Mesenchymal stem cell (in vitro differentiated cells and primary cell): ENCODE measurements at regions not wholly inside any gene's neighbourhood (a gene's known extent, or its start where the extent isn't known, plus 50 kb on each side); places are given as distances from the start of the nearest gene placed in this dataset.

Source experiments
- DNase-seq: peaks from one replicate; pipeline ENCODE4 v3.0.0-alpha.2; 2013
- H2AFZ ChIP-seq: one replicate; pipeline ENCODE4 v1.6.1; 2013; ENCODE audit warnings: low read depth, mild to moderate bottlenecking, control low read depth, inconsistent platforms, low read length, moderate library complexity
- H2AK5ac ChIP-seq: 2 replicates; pipeline ENCODE4 v1.6.1; 2013; ENCODE audit warnings: low read length, moderate library complexity, mild to moderate bottlenecking, inconsistent platforms; ENCODE audit not compliant: severe bottlenecking
- H2BK120ac ChIP-seq: one replicate; pipeline ENCODE4 v1.6.1; 2013; ENCODE audit warnings: low read depth, mild to moderate bottlenecking, inconsistent platforms, low read length, moderate library complexity
- H2BK12ac ChIP-seq, 2 experiments: one replicate each; pipeline ENCODE4 v1.6.1; 2013; ENCODE audit warnings: inconsistent platforms in 2 of 2, low read length in 2 of 2, mild to moderate bottlenecking in 2 of 2, moderate library complexity in 2 of 2, control low read depth in 1 of 2
- H2BK15ac ChIP-seq: one replicate; pipeline ENCODE4 v1.6.1; 2013; ENCODE audit warnings: mild to moderate bottlenecking, low read depth, inconsistent platforms; ENCODE audit not compliant: poor library complexity, severe bottlenecking
- H2BK5ac ChIP-seq: 2 replicates; pipeline ENCODE4 v1.6.1; 2013; ENCODE audit warnings: low read depth, mild to moderate bottlenecking, low read length, control low read depth, inconsistent platforms; ENCODE audit not compliant: poor library complexity, severe bottlenecking
- H3K14ac ChIP-seq, 2 experiments: one replicate each; pipeline ENCODE4 v1.6.1; 2013; ENCODE audit warnings: inconsistent platforms in 2 of 2, low read length in 2 of 2, control low read depth in 1 of 2, mild to moderate bottlenecking in 1 of 2, moderate library complexity in 1 of 2
- H3K18ac ChIP-seq, 2 experiments: one replicate each; pipeline ENCODE4 v1.6.1; 2013; ENCODE audit warnings: inconsistent platforms in 2 of 2, low read length in 2 of 2, control low read depth in 1 of 2, low read depth in 1 of 2, mild to moderate bottlenecking in 1 of 2
- H3K23ac ChIP-seq, 2 experiments: one replicate each; pipeline ENCODE4 v1.6.1; 2013; ENCODE audit warnings: inconsistent platforms in 2 of 2, low read length in 2 of 2, mild to moderate bottlenecking in 2 of 2, moderate library complexity in 2 of 2, control low read depth in 1 of 2
- H3K27ac ChIP-seq: 2 replicates; pipeline ENCODE4 v1.5.1; 2013; ENCODE audit warnings: mild to moderate bottlenecking, moderate library complexity, low read length, control low read depth, inconsistent platforms; ENCODE audit not compliant: poor library complexity, severe bottlenecking
- H3K27me3 ChIP-seq, 2 experiments: 2 replicates each; pipeline versions ENCODE4 v1.6.1 to v1.7.0; 2013; ENCODE audit warnings: low read length in 2 of 2, mild to moderate bottlenecking in 2 of 2, moderate library complexity in 2 of 2, control low read depth in 1 of 2, inconsistent platforms in 1 of 2; ENCODE audit not compliant: control insufficient read depth in 1 of 2, insufficient read depth in 1 of 2
- H3K36me3 ChIP-seq, 2 experiments: 2 replicates each; pipeline versions ENCODE4 v1.6.1 to v1.7.0; 2013; ENCODE audit warnings: low read length in 2 of 2, control low read depth in 1 of 2, inconsistent platforms in 1 of 2, low read depth in 1 of 2, mild to moderate bottlenecking in 1 of 2; ENCODE audit not compliant: insufficient read depth in 2 of 2, control insufficient read depth in 1 of 2
- H3K4ac ChIP-seq, 2 experiments: one replicate each; pipeline ENCODE4 v1.6.1; 2013; ENCODE audit warnings: inconsistent platforms in 2 of 2, low read length in 2 of 2, mild to moderate bottlenecking in 2 of 2, moderate library complexity in 2 of 2, control low read depth in 1 of 2, low read depth in 1 of 2
- H3K4me1 ChIP-seq: 2 replicates; pipeline ENCODE4 v1.6.1; 2013; ENCODE audit warnings: low read depth, low read length, control low read depth; ENCODE audit not compliant: control insufficient read depth, insufficient read depth
- H3K4me2 ChIP-seq: 2 replicates; pipeline ENCODE4 v1.6.1; 2013; ENCODE audit warnings: low read length, mild to moderate bottlenecking, inconsistent platforms; ENCODE audit not compliant: poor library complexity, severe bottlenecking
- H3K4me3 ChIP-seq, 2 experiments: 2 replicates each; pipeline versions ENCODE4 v1.5.1 to v1.7.0; 2013; ENCODE audit warnings: low read length in 2 of 2, mild to moderate bottlenecking in 2 of 2, control low read depth in 1 of 2, low read depth in 1 of 2; ENCODE audit not compliant: insufficient read depth in 1 of 2
- H3K79me1 ChIP-seq: replicated peaks from 2 replicates; pipeline ENCODE4 v1.6.1; 2013; ENCODE audit warnings: mild to moderate bottlenecking, control low read depth, low read length, inconsistent platforms; ENCODE audit not compliant: poor library complexity, severe bottlenecking
- H3K9ac ChIP-seq: 2 replicates; pipeline ENCODE4 v1.7.0; 2013; ENCODE audit warnings: mild to moderate bottlenecking, low read length, moderate library complexity
- H3K9me3 ChIP-seq: 2 replicates; pipeline ENCODE4 v1.7.0; 2013; ENCODE audit warnings: mild to moderate bottlenecking, low read length; ENCODE audit not compliant: control insufficient read depth
- H4K8ac ChIP-seq: one replicate; pipeline ENCODE4 v1.6.1; 2013; ENCODE audit warnings: inconsistent platforms, mild to moderate bottlenecking, low read length, moderate library complexity
- H4K91ac ChIP-seq: one replicate; pipeline ENCODE4 v1.6.1; 2013; ENCODE audit warnings: mild to moderate bottlenecking, low read length, inconsistent platforms
- WGBS: methylation state at CpG from one replicate; pipeline ENCODE4 v1.1.7; 2013; ENCODE audit warnings: mixed read lengths; 5-methylcytosine and 5-hydroxymethylcytosine counted together

DNA sequence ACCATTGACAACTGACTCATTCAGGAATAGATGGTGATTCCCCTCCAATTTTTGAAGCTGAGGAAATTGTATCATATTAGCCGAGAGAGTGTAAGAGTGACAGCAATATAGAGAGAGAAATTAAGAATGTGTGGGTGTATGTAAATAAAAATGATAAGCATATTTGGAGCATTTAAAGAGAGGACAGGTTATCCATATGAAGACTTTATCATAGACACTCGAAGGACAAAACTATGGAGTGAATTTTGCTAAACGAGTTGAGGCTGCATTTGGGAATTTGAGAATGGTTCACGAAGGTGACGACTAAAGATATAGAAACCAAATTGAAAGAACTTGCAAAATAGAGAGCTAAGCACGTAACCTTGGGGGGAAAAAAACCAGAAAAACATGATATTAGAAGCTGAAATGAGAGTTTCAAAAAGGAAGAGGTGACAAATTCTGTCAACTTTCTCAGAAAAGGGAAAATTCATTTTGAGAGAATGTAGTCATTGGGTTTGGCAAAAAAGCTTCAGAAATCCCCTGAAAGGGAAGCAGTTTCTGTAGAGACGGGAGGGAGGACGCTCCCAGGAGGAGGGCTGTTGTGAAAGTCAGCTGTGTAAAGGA is 129.7 kb downstream of the KCNJ2 start:
- H3K4me2 ChIP-seq, result no peak overlapping the region
- no peak for DNase-seq
- H3K9me3 ChIP-seq, result no peaks in the 10 kb centered on the region
- H3K27me3 ChIP-seq, result no peaks in the 10 kb centered on the region
- H2BK5ac ChIP-seq, result no peak overlapping the region
- H3K4ac ChIP-seq, result no peak overlapping the region
- H2AFZ ChIP-seq, result no peak overlapping the region
- no peak overlapping the region for H3K27ac ChIP-seq
- H3K79me1 ChIP-seq, result no peaks in the 10 kb centered on the region
- H2AK5ac ChIP-seq, result no peak overlapping the region
- no peaks in the 10 kb centered on the region for H3K4me1 ChIP-seq
- H3K36me3 ChIP-seq, result no peaks in the 10 kb centered on the region
- H3K4me3 ChIP-seq, result no peak overlapping the region
- no peak overlapping the region for H3K23ac ChIP-seq
- H4K91ac ChIP-seq, result no peak overlapping the region
- H3K9ac ChIP-seq, result no peak overlapping the region
- no peak overlapping the region for H2BK12ac ChIP-seq
- 93% methylated on average over 8 of the region's 8 CpGs for WGBS
- H4K8ac ChIP-seq, result no peak overlapping the region
- no peak overlapping the region for H3K14ac ChIP-seq
- H2BK15ac ChIP-seq, result no peak overlapping the region
- H2BK120ac ChIP-seq, result no peak overlapping the region
- no peak overlapping the region for H3K18ac ChIP-seq

DNA sequence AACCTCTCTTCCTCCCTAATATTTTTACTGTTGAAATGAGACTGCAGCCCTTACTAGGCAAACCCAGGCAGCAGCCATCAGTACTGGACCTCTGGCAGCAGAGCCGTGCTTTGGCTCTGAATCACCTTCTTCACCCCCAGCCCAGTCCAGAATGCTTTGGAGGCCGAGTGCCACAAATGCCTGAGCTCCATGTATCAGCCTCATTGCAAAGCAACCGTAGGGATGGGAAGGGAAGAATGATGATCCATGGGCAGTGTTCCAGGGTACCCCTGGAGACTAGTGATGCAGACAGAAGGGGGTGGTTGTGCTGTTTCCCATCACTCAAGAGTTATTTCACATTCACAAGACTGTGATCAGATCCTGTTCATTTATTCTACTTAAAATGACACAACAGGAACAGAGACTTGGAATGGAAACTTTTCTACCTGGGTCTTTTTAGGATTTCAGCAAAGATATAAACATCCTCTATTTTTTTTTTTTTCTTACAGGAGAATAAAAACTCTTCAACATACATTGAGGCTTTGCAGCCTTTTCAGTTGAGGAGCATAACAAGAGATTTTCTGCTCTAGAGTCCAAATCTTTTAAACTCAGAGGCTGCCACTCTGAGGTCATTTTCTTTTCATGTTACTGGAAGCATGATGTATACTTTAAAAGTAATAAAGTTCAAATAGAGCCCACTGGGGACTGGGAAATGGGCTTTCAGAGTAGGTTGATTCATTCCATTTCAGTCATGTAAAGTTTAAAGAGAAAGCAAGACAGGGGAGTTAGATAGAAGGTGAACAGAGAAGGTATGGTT is 138.3 kb downstream of the KCNJ2 start:
- Histone ChIP-seq H2BK120ac (no peak overlapping the region), H3K4me3 (no peak overlapping the region), H2BK12ac (peak overlapping the region in 1 of 2 experiments; percentile 29), H3K14ac (no peak overlapping the region), H2BK15ac (no peak overlapping the region), H3K9me3 (no peaks in the 10 kb centered on the region), H3K27me3 (no peaks in the 10 kb centered on the region), H3K27ac (no peak overlapping the region), H4K91ac (no peak overlapping the region), H4K8ac (no peak overlapping the region), H3K79me1 (no peaks in the 10 kb centered on the region), H2AK5ac (no peak overlapping the region), H3K4me2 (no peak overlapping the region), H3K4me1 (no peaks in the 10 kb centered on the region), H3K9ac (no peak overlapping the region), H2AFZ (no peak overlapping the region), H3K23ac (no peak overlapping the region), H3K4ac (no peak overlapping the region), H3K18ac (no peak overlapping the region), H2BK5ac (no peak overlapping the region), H3K36me3 (no peaks in the 10 kb centered on the region)
- 71% methylated on average over 3 of the region's 3 CpGs for WGBS
- no peak for DNase-seq

DNA sequence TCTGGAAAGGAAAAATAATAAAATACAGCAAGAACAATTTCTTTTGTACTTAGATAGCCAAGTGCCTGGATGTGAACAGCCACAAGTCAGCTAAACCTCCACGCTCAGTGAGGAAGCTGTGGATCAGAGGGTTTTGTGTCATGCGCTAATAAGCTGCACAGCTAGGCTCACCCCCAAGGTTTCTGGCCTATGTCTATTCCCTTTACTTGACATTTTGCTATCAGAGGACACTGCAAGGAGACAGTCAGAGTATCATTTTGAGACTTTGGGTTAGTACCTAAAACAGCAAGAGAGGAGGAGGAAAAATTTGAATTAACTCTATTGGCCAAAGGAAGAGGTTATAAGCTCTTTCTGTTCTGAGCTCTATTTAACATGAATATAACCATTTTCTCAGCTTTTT is 139.3 kb downstream of the KCNJ2 start:
- Histone ChIP-seq H4K91ac (no peak overlapping the region), H2BK5ac (no peak overlapping the region), H3K23ac (no peak overlapping the region), H3K4me1 (no peaks in the 10 kb centered on the region), H3K36me3 (no peaks in the 10 kb centered on the region), H2BK12ac (peak overlapping the region in 1 of 2 experiments; percentile 42), H3K27ac (no peak overlapping the region), H3K4ac (no peak overlapping the region), H3K9me3 (no peaks in the 10 kb centered on the region), H2AK5ac (no peak overlapping the region), H3K9ac (no peak overlapping the region), H3K14ac (no peak overlapping the region), H3K27me3 (no peaks in the 10 kb centered on the region), H4K8ac (no peak overlapping the region), H3K4me3 (no peak overlapping the region), H3K18ac (no peak overlapping the region), H3K4me2 (no peak overlapping the region), H2AFZ (no peak overlapping the region), H2BK120ac (no peak overlapping the region), H2BK15ac (no peak overlapping the region), H3K79me1 (no peaks in the 10 kb centered on the region)
- no peak for DNase-seq
- 100% methylated on average over 1 of the region's 2 CpGs for WGBS

DNA sequence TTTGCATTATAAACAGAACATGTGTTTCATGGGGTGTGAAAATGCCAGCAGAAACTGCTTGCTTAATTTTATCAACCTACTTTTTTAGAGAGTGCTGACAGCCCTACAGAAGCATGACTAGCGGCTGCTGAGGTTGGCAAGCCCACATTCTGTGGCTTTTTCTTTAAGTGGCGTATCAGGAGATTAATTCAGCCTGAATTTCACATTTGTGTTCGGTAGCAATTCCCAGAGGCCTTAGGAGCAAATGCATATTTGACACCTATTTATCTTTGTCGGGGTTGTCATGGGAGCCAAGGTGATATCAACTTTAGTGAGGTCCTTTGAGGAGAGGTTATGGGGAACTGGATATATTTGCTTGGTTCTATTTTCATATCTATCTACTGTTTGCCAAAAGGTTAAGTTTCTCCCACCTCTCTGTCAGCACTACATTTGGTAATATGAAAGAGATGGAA is 140.9 kb downstream of the KCNJ2 start:
- no peak overlapping the region for H4K91ac ChIP-seq
- no peak overlapping the region for H2BK15ac ChIP-seq
- no peak for DNase-seq
- no peak overlapping the region for H2BK5ac ChIP-seq
- H2AFZ ChIP-seq, result no peak overlapping the region
- no peaks in the 10 kb centered on the region for H3K4me1 ChIP-seq
- H3K4me3 ChIP-seq, result no peak overlapping the region
- no peak overlapping the region for H2BK120ac ChIP-seq
- no peak overlapping the region for H3K14ac ChIP-seq
- H3K9ac ChIP-seq, result no peak overlapping the region
- H3K23ac ChIP-seq, result no peak overlapping the region
- H2BK12ac ChIP-seq, result no peak overlapping the region
- H3K4ac ChIP-seq, result no peak overlapping the region
- no peaks in the 10 kb centered on the region for H3K79me1 ChIP-seq
- H3K27me3 ChIP-seq, result no peaks in the 10 kb centered on the region
- H3K18ac ChIP-seq, result no peak overlapping the region
- 93% methylated on average over 4 of the region's 4 CpGs for WGBS
- H3K9me3 ChIP-seq, result no peaks in the 10 kb centered on the region
- no peak overlapping the region for H3K27ac ChIP-seq
- H4K8ac ChIP-seq, result no peak overlapping the region
- H2AK5ac ChIP-seq, result no peak overlapping the region
- no peaks in the 10 kb centered on the region for H3K36me3 ChIP-seq
- H3K4me2 ChIP-seq, result no peak overlapping the region
